ENCODE measurements at regions not wholly inside any gene's neighbourhood (a gene's known extent, or its start where the extent isn't known, plus 50 kb on each side); places are given as distances from the start of the nearest gene placed in this dataset.
"Not testable (repeated sequence)": the region's sequence is repeated elsewhere in the genome, so short reads cannot be mapped to it uniquely, and the experiment has no call there.

DNA sequence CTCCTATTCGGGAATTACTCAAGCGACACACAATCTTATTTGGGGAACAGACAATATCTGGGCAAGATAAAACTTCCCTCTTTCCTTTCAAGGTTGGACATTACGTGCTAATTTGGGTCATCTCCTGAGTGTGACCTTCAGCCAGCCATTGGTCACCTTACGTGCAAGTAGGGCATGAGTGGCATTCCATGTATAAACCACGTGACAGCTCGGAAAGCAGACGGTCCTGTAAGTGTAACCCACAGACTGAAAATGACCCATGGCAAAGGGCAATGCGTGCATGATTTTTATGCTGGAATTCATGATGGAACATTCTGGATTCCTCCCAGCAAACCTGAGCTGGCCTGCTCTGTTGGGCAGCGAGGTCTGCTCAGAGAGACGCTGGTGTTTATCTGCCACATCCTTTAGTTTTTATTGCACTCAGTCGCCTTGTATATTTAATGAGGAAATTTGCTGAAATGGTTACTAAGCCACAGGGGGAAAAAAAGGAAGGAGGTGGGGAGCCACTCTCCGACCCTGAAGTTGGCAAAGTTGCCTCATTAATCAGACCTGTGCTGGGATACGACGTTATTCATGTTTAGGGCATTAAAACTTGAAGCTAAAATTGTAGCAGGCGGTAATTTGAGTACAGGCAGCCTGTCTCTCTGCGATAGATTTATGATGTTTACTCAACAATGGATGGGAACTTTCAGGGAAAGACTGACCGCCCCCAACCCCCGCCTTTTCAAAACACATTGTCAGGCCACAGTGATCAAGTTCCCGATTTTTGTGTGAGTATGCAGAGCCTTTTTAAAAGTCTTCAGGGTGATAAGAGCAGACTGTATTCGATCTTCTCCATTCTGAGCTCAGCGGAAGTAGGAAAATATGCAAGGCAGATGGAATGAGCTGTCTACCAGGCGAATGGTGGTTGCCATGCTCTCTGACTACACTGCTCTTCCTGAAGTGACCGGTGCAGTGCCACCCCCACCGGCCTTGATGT lies 295.3 kb downstream of the BCL2L11 start:
- H2AK5ac ChIP-seq (ENCODE audit: low read depth, low read length); H2BK15ac ChIP-seq (ENCODE audit: low read length); H3K79me2 ChIP-seq (ENCODE audit: control insufficient read depth in 1 of 2, insufficient read depth in 2 of 2, low read length in 2 of 2); H3K14ac ChIP-seq (ENCODE audit: insufficient read length); H3K23me2 ChIP-seq (ENCODE audit: low read depth, low read length); H3K36me3 ChIP-seq (ENCODE audit: control insufficient read depth in 2 of 4, insufficient read depth in 4 of 4, low read length in 3 of 4); FAIRE-seq; H2AFZ ChIP-seq (ENCODE audit: low read length); H3K27me3 ChIP-seq (replicated peaks in 1 of 4; ENCODE audit: control insufficient read depth in 3 of 4, extremely low read depth in 1 of 4, insufficient read depth in 3 of 4, low read length in 3 of 4); H3K27ac ChIP-seq (ENCODE audit: low read depth, low read length); H2BK120ac ChIP-seq (replicated peaks; ENCODE audit: low read depth, low read length); H3K4me3 ChIP-seq (ENCODE audit: extremely low read depth in 1 of 4, insufficient read depth in 2 of 4, low read depth in 3 of 4, low read length in 4 of 4); H4K5ac ChIP-seq (ENCODE audit: insufficient read length, low read depth, low read length); H2BK20ac ChIP-seq (ENCODE audit: low read length); H3K4me2 ChIP-seq (ENCODE audit: insufficient read depth in 1 of 2, low read depth in 2 of 2, low read length in 2 of 2); H2BK5ac ChIP-seq (ENCODE audit: low read depth, low read length); H4K91ac ChIP-seq (replicated peaks; ENCODE audit: insufficient read length, low read length); H3K56ac ChIP-seq (replicated peaks; ENCODE audit: insufficient read length, low read depth, low read length); H3K9ac ChIP-seq (replicated peaks in 1 of 4; ENCODE audit: extremely low read depth in 1 of 4, low read depth in 3 of 4, low read length in 3 of 4); DNase-seq (ENCODE audit: low read depth in 1 of 2, low spot score in 2 of 2); H3K18ac ChIP-seq (ENCODE audit: extremely low read depth, low read length); H3K4ac ChIP-seq (replicated peaks; ENCODE audit: insufficient read length, low read depth, low read length); CTCF ChIA-PET (ENCODE audit: partially characterized antibody); H3K79me1 ChIP-seq (ENCODE audit: low read depth, low read length); H3K4me1 ChIP-seq (replicated peaks in 1 of 4; ENCODE audit: control insufficient read depth in 3 of 4, insufficient read depth in 4 of 4, low read length in 3 of 4); H2BK12ac ChIP-seq (ENCODE audit: low read depth, low read length); H3K9me3 ChIP-seq (ENCODE audit: insufficient read depth in 2 of 2, low read depth in 1 of 2, low read length in 1 of 2); H3K23ac ChIP-seq (ENCODE audit: insufficient read length); H4K8ac ChIP-seq (ENCODE audit: extremely low read depth, insufficient read depth, low read length); POLR2A ChIA-PET (ENCODE audit: partially characterized antibody); H4K20me1 ChIP-seq (replicated peaks in 1 of 2; ENCODE audit: control insufficient read depth in 1 of 2, insufficient read depth in 2 of 2, low read length in 2 of 2): not testable (repeated sequence)
- 96% methylated on average over 11 of the region's 24 CpGs; no CpG with 5 or more reads in 1 of the 2 experiments for WGBS, 2 experiments (ENCODE audit: extremely low coverage in 1 of 2, insufficient coverage in 1 of 2, insufficient read length in 1 of 2, insufficient replicate concordance in 2 of 2, low coverage in 1 of 2, low lambda C conversion rate in 2 of 2, missing lambda C conversion rate in 1 of 2)

DNA sequence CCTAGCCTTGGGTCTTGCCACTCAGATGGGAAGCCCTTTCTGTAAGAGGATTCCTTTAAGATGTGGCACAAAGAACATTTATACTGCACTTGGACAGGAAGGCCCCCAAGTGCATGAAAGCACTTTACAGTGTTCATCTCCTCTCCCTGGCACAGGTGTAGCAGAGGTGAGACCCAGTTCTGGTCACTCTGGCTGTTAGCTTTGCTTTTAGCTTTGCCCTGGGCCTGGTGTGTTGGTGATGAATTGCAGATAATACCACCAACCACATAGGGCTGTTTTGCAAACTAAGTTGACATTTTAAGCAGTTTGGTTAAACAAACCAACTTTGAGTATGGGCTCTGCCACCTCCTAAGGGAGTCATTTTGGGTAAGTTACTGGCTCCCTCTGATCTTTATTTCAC lies 296.3 kb downstream of the BCL2L11 start:
- not testable (repeated sequence) for H3K4ac ChIP-seq (replicated peaks; ENCODE audit: insufficient read length, low read depth, low read length); FAIRE-seq

More for the DNA sequence above, 296.3 kb downstream of the BCL2L11 start:
- H3K18ac ChIP-seq (ENCODE audit: extremely low read depth, low read length); H2BK12ac ChIP-seq (ENCODE audit: low read depth, low read length); H2BK20ac ChIP-seq (ENCODE audit: low read length); H3K4me3 ChIP-seq (ENCODE audit: extremely low read depth in 1 of 4, insufficient read depth in 2 of 4, low read depth in 3 of 4, low read length in 4 of 4); H2BK15ac ChIP-seq (ENCODE audit: low read length); H3K56ac ChIP-seq (replicated peaks; ENCODE audit: insufficient read length, low read depth, low read length); CTCF ChIA-PET (ENCODE audit: partially characterized antibody); H3K27me3 ChIP-seq (replicated peaks in 1 of 4; ENCODE audit: control insufficient read depth in 3 of 4, extremely low read depth in 1 of 4, insufficient read depth in 3 of 4, low read length in 3 of 4); H3K4me1 ChIP-seq (replicated peaks in 1 of 4; ENCODE audit: control insufficient read depth in 3 of 4, insufficient read depth in 4 of 4, low read length in 3 of 4); H2BK120ac ChIP-seq (replicated peaks; ENCODE audit: low read depth, low read length); H4K8ac ChIP-seq (ENCODE audit: extremely low read depth, insufficient read depth, low read length); H3K14ac ChIP-seq (ENCODE audit: insufficient read length); H3K27ac ChIP-seq (ENCODE audit: low read depth, low read length); H3K23ac ChIP-seq (ENCODE audit: insufficient read length); H2AK5ac ChIP-seq (ENCODE audit: low read depth, low read length); POLR2A ChIA-PET (ENCODE audit: partially characterized antibody); H3K36me3 ChIP-seq (ENCODE audit: control insufficient read depth in 2 of 4, insufficient read depth in 4 of 4, low read length in 3 of 4); H4K5ac ChIP-seq (ENCODE audit: insufficient read length, low read depth, low read length); DNase-seq (ENCODE audit: low read depth in 1 of 2, low spot score in 2 of 2); H3K79me2 ChIP-seq (ENCODE audit: control insufficient read depth in 1 of 2, insufficient read depth in 2 of 2, low read length in 2 of 2); H3K9ac ChIP-seq (replicated peaks in 1 of 4; ENCODE audit: extremely low read depth in 1 of 4, low read depth in 3 of 4, low read length in 3 of 4); H3K23me2 ChIP-seq (ENCODE audit: low read depth, low read length); H4K91ac ChIP-seq (replicated peaks; ENCODE audit: insufficient read length, low read length); H2AFZ ChIP-seq (ENCODE audit: low read length); H2BK5ac ChIP-seq (ENCODE audit: low read depth, low read length); H3K9me3 ChIP-seq (ENCODE audit: insufficient read depth in 2 of 2, low read depth in 1 of 2, low read length in 1 of 2); H3K4me2 ChIP-seq (ENCODE audit: insufficient read depth in 1 of 2, low read depth in 2 of 2, low read length in 2 of 2); H3K79me1 ChIP-seq (ENCODE audit: low read depth, low read length); H4K20me1 ChIP-seq (replicated peaks in 1 of 2; ENCODE audit: control insufficient read depth in 1 of 2, insufficient read depth in 2 of 2, low read length in 2 of 2): not testable (repeated sequence)

Data from H1 (cell line).